Mucosa of gallbladder (tissue), 1 donor: ENCODE measurements at regions not wholly inside any gene's neighbourhood (a gene's known extent, or its start where the extent isn't known, plus 50 kb on each side); places are given as distances from the start of the nearest gene placed in this dataset.
"Not testable (repeated sequence)": the region's sequence is repeated elsewhere in the genome, so short reads cannot be mapped to it uniquely, and the experiment has no call there.

Experiments used
- DNase-seq: peaks from one replicate; pipeline ENCODE4 v3.0.0-alpha.2; 2020; ENCODE audit warnings: low spot score
- donor health status: DM: no; HTN: no; CAD: no.

DNA sequence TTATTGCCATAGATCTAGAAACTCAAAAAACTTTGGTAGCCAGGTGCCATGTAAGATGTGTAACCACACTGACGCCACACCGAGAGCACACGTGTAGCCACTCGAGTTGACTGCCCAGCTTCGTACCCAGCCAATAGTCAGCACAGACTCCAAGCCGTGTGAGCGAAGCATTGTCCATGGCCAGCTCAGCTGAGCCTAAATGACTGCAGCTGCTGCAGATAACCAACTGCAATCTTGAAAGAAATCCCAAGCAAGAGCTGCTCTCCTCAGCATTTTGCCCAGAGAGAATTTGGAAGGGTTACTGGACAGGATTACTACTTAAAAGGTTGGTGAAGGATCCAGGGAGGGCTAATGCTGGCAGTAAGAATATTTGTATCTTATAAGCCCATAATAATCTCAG, 193.0 kb upstream of the THRB start:
- DNase-seq: no peak

GRCh38 chr3:24688446-24689148, 193.9 kb upstream of the THRB start:
- no peak for DNase-seq

DNA sequence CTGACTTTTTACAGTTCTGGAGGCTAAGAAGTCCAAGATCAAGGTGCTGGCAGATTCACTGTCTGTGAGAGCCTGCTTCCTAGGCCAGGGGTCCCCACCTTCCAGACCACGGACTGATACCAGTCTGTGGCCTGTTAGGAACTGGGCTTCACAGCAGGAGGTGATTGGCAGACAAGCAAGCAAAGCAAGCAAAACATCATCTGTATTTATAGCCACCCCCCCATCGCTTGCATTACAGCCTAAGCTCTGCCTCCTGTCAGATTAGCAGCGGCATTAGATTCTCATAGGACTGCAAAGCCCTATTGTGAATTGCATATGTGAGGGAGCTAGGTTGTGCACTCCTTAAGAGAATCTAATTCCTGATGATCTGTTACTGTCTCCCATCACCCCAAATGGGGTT, 194.7 kb upstream of the THRB start:
- no peak for DNase-seq

DNA sequence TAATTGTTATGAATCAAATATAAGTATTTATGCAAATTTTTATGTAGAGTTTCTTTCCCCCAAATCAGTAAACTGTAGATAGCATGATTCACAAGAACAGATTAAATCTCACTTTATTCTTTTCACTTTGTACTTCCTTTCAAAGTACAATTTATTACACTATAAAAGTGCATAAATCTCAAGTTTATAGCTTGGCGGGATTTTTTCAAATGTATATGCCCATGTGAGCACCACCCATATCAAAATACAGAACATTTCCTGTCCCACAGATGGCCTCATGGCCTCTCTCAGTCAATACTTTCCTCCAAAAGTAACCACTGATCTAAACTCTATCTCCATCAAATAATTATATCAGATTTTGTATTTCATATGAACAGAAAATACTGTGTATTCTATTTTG, 196.1 kb upstream of the THRB start:
- no peak for DNase-seq

DNA sequence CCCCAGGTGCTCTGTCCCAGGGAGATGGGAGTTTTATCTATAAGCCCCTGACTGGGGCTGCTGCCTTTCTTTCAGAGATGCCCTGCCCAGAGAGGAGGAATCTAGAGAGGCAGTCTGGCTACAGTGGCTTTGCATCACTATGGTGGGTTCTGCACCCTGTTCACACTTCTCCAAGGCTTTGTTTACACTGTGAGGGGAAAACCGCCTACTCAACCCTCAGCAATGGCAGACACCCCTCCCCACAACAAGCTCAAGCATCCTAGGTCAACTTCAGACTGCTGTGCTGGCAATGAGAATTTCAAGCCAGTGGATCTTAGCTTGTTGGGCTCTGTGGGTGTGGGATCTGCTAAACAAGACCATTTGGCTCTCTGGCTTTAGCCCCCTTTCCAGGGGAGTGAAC, 204.4 kb upstream of the THRB start:
- DNase-seq: not testable (repeated sequence)

GRCh38 chr3:24704496-24704895, 209.8 kb upstream of the THRB start:
- DNase-seq: no peak

- no peak for DNase-seq
Measured at GRCh38 chr3:24707936-24708335, 213.3 kb upstream of the THRB start.

DNA sequence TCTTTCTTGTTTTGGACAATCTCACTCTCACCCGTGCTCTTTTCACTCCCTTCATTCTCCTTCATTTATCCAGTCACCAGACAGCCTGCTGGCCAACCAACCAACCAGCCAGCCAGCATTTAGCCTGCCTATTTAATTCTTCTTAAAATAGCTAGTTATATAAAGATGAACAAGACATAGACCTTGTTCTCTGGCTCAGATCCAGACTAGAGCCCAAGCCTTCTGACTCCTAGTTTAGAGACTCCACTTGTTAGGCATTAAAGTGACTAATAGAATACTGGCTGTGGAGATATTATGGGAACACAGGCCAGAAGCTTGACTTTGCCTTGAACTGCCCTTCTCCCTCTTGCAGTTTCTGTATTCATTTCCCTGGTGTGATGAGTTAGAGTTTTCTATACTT, 215.3 kb upstream of the THRB start:
- DNase-seq: no peak

GRCh38 chr3:24713516-24713915, 218.9 kb upstream of the THRB start:
- no peak for DNase-seq

DNA sequence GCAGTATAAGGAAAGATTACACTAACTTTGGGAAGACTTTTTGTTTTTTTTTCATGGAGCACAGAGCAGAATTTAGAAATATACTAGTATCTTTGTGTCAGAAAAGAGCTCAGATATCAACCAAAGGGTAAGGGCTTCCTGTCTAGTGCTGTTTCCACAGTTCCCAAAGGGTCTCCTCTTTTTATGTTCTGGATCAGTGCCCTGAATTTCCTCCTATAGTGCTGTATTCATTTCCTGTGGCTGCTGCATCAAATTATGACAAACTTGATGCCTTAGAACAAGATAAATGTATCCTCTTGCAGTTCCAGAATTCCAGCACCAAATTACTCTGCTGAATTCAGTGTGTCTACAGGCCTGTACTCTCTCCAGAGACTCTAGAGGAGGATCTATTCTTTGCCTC, 219.8 kb upstream of the THRB start:
- no peak for DNase-seq

DNA sequence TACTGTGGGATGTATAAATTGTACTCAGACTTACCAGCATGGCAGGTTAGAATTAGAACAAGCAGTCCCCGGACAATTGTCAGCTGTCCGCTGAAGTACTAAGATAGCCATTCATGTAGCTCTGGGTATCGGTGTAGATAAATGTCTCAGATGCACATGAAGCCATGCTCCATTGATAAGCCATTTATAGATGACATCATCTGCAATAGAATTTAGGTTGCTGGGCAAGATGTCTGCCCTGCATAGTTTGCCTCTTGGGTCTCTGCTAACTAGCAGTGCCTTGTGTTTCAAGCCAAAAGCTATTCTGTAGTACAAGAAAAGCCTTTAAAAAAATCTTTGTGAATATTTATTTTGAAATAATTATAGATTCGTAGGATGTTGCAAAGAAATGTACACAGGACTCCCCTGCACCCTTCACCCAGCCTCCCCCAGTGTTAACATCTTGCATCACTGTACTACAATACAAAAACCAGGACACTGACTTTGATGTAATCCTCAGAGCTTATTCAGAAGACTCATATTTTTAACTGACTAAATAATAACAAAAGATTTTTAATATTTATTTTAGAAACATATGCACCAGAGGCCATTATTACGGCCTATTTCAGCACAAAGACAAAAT, 220.6 kb upstream of the THRB start:
- DNase-seq: no peak

DNA sequence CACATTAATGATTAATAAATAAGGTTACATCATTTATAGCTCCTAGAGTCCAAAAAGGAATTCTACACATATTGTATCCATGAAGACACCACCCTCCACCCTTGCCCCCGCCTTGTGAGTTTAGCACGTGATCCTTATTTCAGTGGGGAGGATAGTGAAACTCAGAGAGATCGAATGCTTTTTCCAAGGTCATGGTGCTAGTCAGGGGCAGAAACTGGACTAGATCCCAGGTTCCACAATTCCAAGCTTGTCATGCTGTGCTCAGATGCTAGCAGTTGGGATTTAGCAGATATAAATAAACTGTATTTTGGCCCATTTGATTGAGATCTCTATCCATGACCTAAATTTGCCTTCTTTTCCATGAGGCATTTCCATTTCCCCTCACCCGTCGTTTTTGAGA, 227.4 kb upstream of the THRB start:
- DNase-seq: no peak

- no peak for DNase-seq
Measured at GRCh38 chr3:24725514-24726255, 231.0 kb upstream of the THRB start.

DNA sequence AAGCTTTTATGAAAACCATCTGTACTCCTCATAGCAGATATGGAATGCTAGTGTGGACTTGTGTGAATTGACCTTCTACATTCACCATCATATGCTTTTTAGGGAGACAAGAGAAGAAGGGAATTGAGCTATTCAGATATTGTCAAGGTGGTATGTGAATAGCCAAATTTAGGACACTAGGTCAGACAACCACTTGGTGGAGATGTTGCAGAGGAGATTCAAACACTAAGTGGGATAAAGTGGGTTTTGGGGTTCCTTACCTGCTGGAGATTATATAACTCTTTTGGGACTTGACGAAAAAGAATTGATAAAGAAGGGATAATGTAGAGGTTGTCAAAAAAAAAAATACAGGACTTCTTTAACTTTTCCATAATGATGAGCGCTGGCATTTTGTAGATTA, 231.8 kb upstream of the THRB start:
- no peak for DNase-seq

DNA sequence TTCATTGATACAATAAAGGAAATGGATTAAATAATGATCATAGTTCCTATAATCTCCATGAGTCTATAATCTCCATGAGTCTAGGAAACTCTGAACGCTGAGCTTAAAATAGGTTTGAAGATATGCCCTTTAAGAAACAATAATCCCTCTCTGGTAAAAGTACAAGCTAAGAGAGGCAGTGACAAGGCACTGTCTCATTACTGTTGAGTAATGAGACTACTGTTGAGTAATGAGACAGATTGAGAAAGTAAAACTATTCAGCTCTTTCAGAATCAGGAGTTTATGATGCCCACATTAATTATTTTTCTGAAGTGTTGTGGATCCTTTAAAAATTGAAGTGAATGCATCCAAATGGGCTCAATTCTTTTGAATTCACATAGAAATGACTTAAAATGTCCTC, 235.5 kb upstream of the THRB start:
- no peak for DNase-seq

GRCh38 chr3:24734019-24734418, 239.4 kb upstream of the THRB start:
- DNase-seq: no peak

- DNase-seq: no peak
Measured at GRCh38 chr3:24736701-24737100, 242.1 kb upstream of the THRB start.

DNA sequence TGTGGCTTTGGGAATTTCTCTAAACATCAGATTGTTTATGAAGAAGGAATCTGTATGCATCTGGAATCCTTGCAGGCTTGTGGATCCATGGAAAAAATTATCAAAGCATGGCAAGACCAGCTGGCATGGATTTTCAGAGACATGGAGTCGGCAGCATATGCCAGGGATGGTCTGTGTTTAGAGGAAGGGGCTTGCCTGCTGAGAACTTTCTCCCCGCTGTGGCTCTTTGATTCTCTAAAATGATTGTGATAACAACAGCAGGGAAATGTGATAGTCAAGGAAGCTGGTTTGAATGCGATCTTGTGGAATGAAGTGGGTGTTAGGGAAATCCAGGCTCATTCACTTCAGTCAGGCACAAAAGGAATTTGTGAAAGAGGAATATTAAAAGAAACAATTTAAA, 245.7 kb upstream of the THRB start:
- DNase-seq: no peak

DNA sequence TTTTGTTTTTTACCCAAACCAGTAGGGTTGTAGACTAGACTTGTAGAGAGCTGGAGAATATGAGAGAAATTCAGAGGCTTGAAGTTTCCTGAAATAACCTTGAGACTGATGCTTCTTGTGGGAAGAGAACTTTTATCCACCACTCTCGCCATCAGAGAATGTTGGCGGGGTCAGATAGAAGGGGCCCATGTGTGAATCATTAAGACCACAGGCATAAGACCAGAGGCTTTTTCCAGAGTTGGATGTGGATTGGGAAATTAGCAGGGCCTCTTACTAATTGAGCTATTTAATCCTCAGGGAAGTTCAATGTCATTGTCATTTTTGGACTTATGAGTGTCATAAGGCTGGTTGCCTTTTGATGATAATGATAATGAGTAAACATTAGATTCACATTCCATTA, 246.9 kb upstream of the THRB start:
- DNase-seq: no peak

DNA sequence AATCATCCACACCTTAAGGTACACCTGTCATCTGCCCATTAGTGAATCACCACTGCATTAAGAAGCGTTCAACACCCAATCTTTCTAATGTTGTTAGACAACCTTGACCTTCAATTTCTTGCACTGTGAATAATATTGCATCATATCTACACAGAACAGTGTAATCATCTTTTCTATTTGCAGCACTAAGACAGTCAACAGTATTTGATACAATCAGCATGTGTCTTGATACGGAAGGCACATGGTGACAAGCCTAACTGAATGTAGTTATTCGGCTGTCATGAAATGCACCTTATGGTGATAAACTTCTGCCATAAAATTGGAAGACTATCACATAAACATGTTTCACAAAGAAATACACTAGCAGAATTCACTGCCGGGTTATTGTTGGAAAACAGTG, 253.9 kb upstream of the THRB start:
- DNase-seq: no peak

DNA sequence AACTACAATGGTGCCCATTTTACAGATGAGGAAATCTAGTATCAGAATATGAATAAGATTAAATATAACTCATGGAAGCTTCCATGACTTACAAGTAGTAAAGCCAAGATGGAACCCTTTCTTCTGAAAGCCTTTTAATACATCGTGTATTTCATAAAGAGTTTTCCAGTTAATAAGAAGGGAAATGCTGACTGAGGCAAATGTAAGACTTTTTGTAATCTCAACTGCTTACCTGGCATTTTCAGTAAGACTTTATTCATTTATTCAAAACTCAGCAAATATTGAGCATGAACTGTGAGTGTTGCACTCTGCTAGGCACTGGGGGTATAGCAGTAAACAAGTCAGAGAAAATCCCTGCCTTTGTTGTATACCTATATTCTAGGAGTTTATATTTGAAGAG, 256.4 kb upstream of the THRB start:
- no peak for DNase-seq

- no peak for DNase-seq
Measured at GRCh38 chr3:24756101-24756888, 261.6 kb upstream of the THRB start.

DNA sequence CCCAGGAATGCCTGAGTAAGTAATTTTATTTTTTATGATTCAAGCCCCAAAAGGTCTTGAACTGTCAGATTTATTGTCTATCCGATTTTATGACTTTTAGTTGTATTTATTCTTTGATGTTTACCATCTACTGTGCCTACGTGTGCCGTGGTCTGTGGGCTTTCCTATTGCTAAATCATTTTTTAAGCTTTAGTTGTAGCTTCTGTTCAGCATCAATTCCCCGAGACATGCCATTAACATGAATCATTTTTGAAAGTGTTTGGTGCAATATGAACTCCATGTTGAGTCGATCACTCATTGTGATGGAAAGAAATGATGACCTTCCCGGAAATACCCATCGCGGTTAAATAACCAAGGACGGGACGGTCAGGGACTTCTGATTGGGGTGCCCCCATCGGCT, 268.7 kb upstream of the THRB start:
- DNase-seq: no peak
